HepG2 (cell line): ENCODE measurements at regions not wholly inside any gene's neighbourhood (a gene's known extent, or its start where the extent isn't known, plus 50 kb on each side); places are given as distances from the start of the nearest gene placed in this dataset.

Experiments
- KDM4B ChIP-seq: sonication (generic); formaldehyde crosslinking; IDR thresholded peaks from 2 replicates; pipeline ENCODE4 v1.4.0; 2020; ENCODE audit warnings: missing genetic modification reagents
- KLF16 ChIP-seq, 2 experiments: sonication (generic) in 1 of 2; formaldehyde crosslinking in 1 of 2; IDR thresholded peaks; 2 replicates each; pipeline versions ENCODE4 v1.6.1 to v1.8.0; 2016 to 2023; ENCODE audit warnings: missing genetic modification reagents in 2 of 2, missing compliant biosample characterization in 1 of 2
- POLR2AphosphoS5 ChIP-seq: IDR thresholded peaks from 2 replicates; pipeline ENCODE4 v1.6.1; 2012; ENCODE audit warnings: low read depth, low read length
- ZFP62 ChIP-seq: sonication (generic); formaldehyde crosslinking; IDR thresholded peaks from 2 replicates; pipeline ENCODE4 v1.4.0; 2020; ENCODE audit warnings: missing genetic modification reagents
- ZNF572 ChIP-seq: sonication (generic); formaldehyde crosslinking; IDR thresholded peaks from 2 replicates; pipeline ENCODE4 v1.5.1; 2020; ENCODE audit warnings: mild to moderate bottlenecking, missing genetic modification reagents
- TF ChIP-seq, protein P1 (sequence below): sonication (generic); formaldehyde crosslinking; IDR thresholded peaks from 2 replicates; pipeline ENCODE4 v1.5.0; 2020; ENCODE audit warnings: mild to moderate bottlenecking, missing genetic modification reagents, moderate library complexity
- TF ChIP-seq, protein P2 (sequence below): sonication (generic); formaldehyde crosslinking; conservative IDR thresholded peaks from 2 replicates; pipeline ENCODE4 v1.4.0; 2020; ENCODE audit warnings: missing genetic modification reagents
- TF ChIP-seq, protein P3 (sequence below), 2 experiments: IDR thresholded peaks; 2 replicates each; pipeline ENCODE4 v1.6.1; 2011 to 2012; ENCODE audit warnings: low read length in 2 of 2, borderline replicate concordance in 1 of 2, low read depth in 1 of 2, mild to moderate bottlenecking in 1 of 2, moderate library complexity in 1 of 2

DNA sequence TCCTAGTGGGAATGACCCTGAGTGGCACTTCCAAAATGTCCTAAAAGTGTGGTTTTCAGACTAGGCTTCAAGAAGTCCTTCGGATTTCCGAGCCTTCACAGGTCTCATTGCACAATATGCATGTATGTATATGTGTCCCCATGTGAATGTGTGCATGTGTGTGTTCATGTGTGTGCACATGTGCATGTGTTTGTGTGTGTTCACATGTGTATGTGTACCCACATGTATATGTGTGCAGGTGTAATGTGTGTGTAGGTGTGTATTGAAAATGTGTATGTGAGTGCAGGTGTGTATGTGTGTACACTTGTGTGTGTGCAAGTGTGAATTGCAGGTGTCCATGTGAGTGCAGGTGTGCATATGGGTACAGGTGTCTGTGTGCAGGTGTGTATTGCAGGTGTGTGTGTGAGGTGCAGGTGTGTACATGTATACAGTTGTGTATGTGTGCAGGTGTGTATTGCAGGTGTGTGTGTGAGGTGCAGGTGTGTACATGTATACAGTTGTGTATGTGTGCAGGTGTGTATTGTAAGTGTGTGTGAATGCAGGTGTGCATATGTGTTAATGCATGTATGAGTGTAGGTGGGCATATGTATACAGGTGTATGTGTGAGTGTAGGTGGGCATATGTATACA is 124.4 kb upstream of the EPB41L3 start:
- no peak for TF ChIP-seq ZNF572 (CRISPR knock-in tag)
- TF ChIP-seq POLR2AphosphoS5, result no peak
- TF ChIP-seq, protein P1, sequence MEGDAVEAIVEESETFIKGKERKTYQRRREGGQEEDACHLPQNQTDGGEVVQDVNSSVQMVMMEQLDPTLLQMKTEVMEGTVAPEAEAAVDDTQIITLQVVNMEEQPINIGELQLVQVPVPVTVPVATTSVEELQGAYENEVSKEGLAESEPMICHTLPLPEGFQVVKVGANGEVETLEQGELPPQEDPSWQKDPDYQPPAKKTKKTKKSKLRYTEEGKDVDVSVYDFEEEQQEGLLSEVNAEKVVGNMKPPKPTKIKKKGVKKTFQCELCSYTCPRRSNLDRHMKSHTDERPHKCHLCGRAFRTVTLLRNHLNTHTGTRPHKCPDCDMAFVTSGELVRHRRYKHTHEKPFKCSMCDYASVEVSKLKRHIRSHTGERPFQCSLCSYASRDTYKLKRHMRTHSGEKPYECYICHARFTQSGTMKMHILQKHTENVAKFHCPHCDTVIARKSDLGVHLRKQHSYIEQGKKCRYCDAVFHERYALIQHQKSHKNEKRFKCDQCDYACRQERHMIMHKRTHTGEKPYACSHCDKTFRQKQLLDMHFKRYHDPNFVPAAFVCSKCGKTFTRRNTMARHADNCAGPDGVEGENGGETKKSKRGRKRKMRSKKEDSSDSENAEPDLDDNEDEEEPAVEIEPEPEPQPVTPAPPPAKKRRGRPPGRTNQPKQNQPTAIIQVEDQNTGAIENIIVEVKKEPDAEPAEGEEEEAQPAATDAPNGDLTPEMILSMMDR, result no peak
- TF ChIP-seq ZFP62 (CRISPR knock-in tag), result no peak
- no peak for TF ChIP-seq KDM4B (CRISPR knock-in tag)
- TF ChIP-seq, protein P2, sequence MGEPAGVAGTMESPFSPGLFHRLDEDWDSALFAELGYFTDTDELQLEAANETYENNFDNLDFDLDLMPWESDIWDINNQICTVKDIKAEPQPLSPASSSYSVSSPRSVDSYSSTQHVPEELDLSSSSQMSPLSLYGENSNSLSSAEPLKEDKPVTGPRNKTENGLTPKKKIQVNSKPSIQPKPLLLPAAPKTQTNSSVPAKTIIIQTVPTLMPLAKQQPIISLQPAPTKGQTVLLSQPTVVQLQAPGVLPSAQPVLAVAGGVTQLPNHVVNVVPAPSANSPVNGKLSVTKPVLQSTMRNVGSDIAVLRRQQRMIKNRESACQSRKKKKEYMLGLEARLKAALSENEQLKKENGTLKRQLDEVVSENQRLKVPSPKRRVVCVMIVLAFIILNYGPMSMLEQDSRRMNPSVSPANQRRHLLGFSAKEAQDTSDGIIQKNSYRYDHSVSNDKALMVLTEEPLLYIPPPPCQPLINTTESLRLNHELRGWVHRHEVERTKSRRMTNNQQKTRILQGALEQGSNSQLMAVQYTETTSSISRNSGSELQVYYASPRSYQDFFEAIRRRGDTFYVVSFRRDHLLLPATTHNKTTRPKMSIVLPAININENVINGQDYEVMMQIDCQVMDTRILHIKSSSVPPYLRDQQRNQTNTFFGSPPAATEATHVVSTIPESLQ (CRISPR knock-in tag), result no peak
- TF ChIP-seq, protein P3, sequence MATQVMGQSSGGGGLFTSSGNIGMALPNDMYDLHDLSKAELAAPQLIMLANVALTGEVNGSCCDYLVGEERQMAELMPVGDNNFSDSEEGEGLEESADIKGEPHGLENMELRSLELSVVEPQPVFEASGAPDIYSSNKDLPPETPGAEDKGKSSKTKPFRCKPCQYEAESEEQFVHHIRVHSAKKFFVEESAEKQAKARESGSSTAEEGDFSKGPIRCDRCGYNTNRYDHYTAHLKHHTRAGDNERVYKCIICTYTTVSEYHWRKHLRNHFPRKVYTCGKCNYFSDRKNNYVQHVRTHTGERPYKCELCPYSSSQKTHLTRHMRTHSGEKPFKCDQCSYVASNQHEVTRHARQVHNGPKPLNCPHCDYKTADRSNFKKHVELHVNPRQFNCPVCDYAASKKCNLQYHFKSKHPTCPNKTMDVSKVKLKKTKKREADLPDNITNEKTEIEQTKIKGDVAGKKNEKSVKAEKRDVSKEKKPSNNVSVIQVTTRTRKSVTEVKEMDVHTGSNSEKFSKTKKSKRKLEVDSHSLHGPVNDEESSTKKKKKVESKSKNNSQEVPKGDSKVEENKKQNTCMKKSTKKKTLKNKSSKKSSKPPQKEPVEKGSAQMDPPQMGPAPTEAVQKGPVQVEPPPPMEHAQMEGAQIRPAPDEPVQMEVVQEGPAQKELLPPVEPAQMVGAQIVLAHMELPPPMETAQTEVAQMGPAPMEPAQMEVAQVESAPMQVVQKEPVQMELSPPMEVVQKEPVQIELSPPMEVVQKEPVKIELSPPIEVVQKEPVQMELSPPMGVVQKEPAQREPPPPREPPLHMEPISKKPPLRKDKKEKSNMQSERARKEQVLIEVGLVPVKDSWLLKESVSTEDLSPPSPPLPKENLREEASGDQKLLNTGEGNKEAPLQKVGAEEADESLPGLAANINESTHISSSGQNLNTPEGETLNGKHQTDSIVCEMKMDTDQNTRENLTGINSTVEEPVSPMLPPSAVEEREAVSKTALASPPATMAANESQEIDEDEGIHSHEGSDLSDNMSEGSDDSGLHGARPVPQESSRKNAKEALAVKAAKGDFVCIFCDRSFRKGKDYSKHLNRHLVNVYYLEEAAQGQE (IDR thresholded peaks at IDR 0.05; ENCODE audit: borderline replicate concordance in 1 of 2, low read depth in 1 of 2, low read length in 2 of 2), result no peak
- TF ChIP-seq KLF16 (CRISPR knock-in tag; IDR thresholded peaks at IDR 0.05), result no peak
